Left lobe of liver (tissue), 2 donors: ENCODE measurements at regions not wholly inside any gene's neighbourhood (a gene's known extent, or its start where the extent isn't known, plus 50 kb on each side); places are given as distances from the start of the nearest gene placed in this dataset.
"Not testable (repeated sequence)": the region's sequence is repeated elsewhere in the genome, so short reads cannot be mapped to it uniquely, and the experiment has no call there.

ENCODE experiments used
- ATAC-seq: fragments of 200-7000 bp; cut with Tn5 transposase; one replicate; pipeline ENCODE4 v1.9.1; 2020; ENCODE audit warnings: mild to moderate bottlenecking, moderate library complexity
- DNase-seq: peaks from one replicate; pipeline ENCODE4 v3.0.0-alpha.2; 2020; ENCODE audit warnings: low spot score
- donor health status: DM: no; HTN: no; CAD: no; lungs with moderate emphysema.
- donor health status: DM: no; HTN: yes; CAD: no.

DNA sequence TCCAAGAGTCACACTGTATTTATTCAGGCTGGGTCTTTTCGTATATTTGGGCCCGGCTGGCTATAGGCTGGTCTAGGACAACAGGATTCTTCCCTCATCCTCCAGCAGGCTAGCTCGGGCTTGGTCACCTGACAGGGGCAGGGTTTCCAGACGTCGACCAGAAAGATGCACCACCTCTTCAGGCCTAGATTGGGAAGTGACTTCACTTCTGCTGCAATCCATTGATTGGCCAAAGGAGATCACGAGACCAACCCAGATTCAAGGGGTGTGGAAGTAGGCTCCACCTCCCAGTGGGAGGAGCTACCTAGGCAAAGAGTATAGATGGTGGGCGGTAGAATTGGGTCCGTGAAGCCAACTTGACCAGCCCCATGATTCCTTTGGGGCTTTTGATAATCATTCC, 167.5 kb downstream of the GOSR1 start:
- DNase-seq: not testable (repeated sequence)

DNA sequence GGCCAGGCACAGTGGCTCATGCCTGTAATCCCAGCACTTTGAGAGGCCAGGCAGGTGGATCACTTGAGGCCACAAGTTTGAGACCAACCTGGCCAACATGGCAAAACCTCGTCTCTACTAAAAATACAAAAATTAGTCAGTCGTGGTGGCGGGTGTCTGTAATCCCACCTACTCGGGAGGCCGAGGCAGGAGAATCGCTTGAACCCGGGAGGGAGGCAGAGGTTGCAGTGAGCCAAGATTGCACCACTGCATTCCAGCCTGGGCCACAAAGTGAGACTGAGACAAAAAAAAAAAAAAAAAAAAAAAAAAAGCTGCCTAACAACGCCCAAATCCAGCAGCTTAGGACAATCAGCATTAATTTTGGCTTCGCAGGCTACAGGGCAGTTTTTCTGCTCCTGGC, 167.1 kb downstream of the GOSR1 start:
- not testable (repeated sequence) for DNase-seq, ATAC-seq

More for the DNA sequence above, 167.5 kb downstream of the GOSR1 start:
- not testable (repeated sequence) for ATAC-seq

DNA sequence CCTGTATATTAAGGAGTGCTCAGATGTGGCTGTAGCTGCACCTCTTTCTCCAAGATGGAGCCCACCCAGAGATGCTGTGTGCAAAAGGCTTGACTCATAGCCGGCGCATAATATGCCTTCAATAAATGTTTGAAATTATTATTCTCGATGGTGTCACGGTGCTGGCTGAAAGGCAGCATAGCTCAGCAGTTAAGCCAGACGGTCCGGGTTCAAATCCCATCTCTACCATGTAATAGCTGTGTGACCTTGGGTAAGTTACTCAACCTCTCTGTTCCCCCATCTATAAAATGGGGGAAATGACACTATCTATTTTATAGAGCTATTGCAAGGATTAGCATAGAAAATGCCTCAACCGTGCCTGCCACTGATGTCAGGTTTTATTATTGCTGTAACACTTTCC, 164.2 kb downstream of the GOSR1 start:
- DNase-seq, ATAC-seq: not testable (repeated sequence)

DNA sequence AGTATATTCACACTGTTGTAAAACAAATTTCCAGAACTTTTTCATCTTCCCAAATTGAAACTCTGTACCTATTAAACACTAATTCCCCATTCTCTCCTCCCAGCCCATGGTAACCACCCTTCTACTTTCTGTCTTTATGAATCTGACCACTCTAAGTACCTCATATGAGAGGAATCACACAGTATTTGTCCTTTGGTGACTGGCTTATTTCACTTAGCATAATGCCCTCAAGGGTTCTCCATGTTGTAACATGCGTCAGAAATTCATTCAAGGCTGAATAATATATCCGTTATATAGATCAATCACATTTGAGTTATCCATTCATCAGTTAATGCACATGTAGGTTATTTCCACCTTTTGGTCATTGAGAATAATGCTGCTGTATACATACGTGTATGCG, 162.2 kb downstream of the GOSR1 start:
- not testable (repeated sequence) for DNase-seq, ATAC-seq

DNA sequence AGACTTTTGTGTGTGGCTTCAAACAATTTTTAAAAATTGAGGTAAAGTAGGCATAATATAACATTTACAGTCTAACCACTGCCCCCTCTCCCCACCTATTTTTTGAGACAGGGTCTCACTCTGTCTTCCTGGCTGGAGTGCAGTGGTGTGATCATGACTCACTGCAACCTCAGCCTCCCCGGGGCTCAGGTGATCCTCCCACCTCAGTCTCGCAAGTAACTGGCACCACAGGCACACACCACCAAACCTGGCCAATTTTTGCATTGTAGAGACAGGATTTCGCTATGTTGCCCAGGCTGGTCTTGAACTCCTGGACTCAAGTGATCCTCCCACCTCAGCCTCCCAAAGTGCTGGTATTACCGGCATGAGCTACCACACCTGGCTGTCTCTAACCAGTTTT, 161.8 kb downstream of the GOSR1 start:
- not testable (repeated sequence) for ATAC-seq, DNase-seq

DNA sequence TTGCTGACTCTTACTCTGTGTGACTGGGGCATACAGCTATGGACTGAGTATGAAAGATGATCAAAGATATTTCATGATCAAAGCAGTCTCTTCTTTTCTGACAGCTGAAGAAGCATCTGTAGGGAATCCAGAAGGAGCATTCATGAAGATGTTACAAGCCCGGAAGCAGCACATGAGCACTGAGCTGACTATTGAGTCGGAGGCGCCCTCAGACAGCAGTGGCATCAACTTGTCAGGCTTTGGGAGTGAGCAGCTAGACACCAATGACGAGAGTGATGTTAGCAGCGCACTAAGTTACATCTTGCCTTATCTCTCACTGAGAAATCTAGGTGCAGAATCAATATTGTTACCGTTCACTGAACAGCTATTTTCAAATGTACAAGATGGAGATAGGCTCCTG, 154.4 kb downstream of the GOSR1 start:
- DNase-seq, ATAC-seq: not testable (repeated sequence)

DNA sequence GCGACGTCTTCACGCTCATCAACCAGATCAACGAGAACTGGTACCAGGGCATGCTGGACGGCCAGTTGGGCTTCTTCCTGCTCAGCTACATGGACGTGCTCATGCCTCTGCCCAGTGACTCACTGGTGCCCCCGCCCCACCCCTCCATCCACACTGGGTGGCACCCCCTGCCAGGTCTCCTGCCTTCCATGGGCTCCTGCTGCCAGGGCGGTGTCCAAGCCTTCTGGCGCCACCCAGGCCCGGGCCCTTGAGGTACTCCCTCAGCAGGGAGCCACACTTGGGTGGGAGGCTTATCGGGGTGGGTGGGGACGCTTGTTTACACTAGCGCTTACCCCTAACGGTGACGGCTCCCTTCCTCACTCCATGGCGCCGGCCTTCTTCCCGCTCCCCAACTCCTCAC, 148.2 kb downstream of the GOSR1 start:
- not testable (repeated sequence) for DNase-seq, ATAC-seq

DNA sequence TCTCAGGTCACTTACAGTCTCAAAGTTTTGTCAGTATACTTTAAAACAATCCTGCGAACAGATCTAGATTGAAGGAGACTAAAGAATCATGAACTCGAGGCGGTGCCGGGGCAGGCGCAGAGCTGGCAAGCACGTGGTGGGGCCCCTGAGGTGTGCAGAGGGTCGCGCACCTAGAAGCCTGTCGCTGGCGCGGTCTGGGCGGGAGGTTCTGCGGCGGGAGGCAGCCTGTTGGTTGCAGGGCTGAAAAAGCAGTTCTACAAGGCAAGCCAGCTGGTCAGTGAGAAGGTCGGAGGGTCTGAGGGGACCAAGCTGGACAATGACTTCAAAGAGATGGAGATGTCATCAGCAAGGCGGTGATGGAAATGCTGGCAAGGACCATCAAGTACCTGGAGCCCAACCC, 147.0 kb downstream of the GOSR1 start:
- not testable (repeated sequence) for ATAC-seq

DNA sequence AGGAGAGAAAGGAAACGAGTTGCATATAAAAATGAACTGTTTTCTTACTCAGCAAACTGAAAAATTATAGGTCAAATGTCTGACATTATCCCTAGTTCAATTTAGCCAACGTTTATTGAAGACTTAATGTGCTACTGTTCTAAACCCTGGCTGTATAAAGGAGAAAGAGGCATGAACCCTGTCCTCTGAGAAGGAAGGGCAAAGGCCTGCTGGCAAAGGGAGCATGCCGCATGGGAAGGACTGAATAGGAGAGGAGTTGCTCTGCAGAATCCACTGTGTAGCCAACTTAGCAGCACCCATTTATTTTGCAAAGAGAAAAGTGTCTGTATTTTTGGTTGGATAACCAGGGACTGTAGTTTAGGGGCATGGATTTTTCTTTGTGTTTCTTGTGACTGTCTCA, 132.5 kb downstream of the GOSR1 start:
- DNase-seq: not testable (repeated sequence)

More for the DNA sequence above, 147.0 kb downstream of the GOSR1 start:
- DNase-seq: not testable (repeated sequence)

DNA sequence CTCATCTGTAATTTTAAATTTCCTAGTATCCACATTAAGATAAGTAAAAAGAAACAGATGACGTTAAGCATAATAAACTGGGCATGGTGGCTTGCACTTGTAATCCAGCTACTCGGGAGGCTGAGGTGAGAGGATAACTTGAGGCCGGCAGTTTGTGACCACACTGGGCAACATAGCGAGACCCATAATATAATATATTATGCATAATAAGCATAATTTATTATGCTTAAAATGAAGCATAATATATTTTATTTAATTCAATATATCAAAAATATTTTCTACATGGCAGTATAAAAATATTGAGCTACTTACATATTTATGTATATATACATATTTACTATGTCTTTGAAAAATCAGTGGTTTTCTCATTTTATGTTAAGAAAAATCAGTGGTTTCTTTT, 128.3 kb downstream of the GOSR1 start:
- ATAC-seq (no peak), DNase-seq (no peak)

More for the DNA sequence above, 132.5 kb downstream of the GOSR1 start:
- ATAC-seq: peak; percentile 100

DNA sequence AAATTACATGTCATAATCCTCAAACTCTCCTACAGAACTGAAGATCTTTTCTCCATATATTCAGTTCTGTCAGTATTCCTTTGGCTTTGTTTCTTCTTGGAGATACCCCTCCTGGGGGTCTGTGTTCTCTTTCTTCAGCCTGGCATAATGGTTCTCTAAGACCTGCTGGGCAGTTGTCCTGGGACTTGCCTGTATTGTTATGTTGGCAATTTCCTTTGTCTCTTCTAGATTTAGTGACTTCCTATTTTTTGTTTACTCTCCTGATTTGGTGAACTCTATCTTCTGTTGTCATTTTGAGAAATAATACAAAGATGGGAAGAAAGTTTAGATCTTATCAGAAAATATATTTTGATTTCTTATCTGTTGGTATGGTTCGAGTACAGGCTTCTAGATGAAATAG, 127.8 kb downstream of the GOSR1 start:
- no peak for DNase-seq
- no peak for ATAC-seq

DNA sequence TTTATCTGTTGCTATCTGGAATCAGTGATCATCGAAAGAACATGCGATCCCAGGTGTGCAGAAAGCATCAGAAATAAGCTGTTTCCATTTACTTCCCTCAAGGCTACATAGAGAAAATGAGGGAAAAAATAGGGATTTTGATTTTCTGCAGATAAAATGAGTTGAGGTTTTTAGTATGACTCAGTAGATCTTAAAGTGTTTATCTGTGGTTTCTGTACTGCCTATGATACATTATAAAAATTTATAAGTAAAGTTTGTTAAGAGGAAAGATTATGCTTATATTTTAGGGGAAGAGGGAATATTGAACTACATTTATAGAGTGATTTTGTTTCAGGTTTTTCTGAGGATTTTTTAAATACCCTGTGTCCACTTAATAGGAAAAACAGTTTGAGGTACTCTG, 125.2 kb downstream of the GOSR1 start:
- DNase-seq: not testable (repeated sequence)

DNA sequence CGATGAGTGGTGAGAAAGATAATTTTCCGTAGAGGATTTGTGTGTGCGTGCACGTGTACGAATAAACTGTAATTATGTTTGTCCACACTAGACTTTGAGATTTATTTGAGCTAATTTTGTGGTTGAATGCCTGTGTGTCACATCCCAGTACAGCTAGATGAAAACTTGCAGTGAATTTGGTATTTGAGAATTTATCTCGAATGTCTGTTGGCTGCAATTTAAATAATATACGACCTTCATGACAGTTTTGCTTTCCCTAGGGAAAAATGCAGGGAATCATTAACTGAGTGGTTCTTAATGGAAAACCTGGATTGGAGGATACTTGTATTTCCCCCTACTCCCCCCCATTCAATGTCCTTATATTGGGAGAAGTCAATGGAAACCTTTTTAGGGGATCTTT, 124.8 kb downstream of the GOSR1 start:
- not testable (repeated sequence) for ATAC-seq, DNase-seq

More for the DNA sequence above, 125.2 kb downstream of the GOSR1 start:
- not testable (repeated sequence) for ATAC-seq

DNA sequence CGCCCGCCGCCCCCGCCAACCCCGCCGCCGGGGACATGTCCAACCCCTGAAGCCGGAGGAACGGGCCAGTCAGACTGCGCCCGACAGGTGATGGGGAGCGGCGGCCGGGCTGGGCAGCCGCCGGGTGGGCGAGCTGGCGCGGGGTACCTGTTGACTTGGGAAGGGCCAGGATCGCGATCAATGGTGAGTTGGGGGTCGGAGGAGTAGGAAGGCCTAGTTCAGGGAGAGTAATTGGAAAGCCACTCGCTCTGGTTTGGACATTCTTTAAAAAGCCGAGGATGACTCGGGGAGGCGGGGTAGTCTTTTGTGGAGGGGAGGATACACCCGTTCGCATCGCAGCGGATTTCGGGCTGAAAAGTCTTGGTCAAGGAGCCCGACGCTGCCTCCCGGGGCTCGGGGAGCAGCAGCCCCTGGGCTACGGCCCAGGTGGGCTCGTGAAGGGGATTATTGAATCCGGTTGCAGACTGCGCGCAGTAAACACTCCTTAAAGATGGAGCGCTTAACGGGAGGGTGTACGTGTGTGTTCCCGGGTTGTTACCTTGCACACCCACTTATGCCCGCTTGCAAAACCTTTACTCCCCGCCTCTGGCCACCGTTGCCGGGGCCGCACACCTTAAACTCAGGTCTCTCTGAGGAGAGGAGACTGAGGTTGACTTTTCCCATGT, 123.8 kb downstream of the GOSR1 start:
- DNase-seq (no peak), ATAC-seq (peak; percentile 7)

DNA sequence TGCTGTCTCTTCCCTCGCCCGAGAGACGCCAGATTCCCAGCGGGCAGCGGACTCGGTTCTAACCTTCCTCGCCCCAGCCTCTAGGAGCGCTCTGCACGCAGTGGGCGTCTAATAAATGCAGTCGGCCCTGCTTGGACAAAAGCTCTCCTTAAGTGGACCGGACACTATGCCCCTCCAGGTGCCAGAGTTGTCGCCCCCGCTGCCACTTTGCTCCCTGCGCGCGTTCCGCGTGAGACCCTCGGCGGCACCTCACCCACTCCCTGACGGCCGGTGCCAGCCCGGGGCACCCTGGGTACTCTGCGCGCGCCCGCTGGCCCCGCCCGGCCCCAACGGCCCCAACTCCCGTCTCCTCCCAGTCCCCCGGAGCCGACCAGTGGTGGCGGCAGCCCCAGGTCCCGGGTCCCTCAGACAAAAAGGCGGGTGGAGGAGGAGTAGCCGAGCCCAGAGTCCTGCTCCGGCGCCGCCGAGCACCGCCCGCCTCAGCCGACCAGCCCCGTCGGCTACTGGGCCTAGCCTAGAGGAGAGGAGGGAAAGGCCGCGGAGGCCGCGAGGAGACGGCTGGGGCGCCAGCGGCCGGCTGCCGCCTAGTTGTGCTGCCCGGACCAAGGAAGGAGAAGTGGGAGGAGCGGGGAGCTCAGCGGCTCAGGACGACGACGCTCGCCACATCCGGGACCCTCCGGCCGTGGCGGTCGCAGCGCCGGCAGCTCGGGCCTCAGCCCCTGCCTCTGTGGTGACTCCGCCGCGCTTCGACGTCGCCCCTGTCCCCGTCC, 123.0 kb downstream of the GOSR1 start:
- ATAC-seq (peak; percentile 95), DNase-seq (peak; percentile 87)

DNA sequence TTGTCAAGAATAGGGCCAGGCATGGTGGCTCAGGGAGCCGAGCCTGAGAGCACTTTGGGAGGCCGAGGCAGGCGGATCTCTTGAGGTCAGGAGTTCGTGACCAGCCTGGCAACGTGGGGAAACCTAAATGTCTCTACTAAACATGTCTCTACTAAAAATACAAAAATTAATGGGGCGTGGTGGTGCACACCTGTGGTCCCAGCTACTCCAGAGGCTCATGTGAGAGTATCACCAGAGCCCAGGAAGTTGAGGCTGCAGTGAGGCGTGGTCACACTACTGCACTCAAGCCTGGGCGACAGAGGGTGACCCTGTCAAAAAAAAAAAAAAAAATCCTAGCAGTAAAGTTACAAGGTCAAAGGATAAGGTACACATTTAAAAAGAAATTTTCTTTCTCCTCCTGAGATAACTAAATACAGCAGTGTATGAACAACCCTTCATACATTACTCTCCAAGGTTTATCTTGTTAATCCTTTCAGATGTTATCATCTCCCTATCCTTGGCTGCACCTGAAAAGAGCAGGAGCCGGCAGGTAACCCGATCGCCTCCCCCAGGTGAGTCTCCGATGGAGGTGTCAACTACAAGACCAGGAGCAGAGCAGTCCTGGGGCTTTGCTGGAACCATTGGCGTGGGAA, 122.3 kb downstream of the GOSR1 start:
- DNase-seq (no peak), ATAC-seq (no peak)

DNA sequence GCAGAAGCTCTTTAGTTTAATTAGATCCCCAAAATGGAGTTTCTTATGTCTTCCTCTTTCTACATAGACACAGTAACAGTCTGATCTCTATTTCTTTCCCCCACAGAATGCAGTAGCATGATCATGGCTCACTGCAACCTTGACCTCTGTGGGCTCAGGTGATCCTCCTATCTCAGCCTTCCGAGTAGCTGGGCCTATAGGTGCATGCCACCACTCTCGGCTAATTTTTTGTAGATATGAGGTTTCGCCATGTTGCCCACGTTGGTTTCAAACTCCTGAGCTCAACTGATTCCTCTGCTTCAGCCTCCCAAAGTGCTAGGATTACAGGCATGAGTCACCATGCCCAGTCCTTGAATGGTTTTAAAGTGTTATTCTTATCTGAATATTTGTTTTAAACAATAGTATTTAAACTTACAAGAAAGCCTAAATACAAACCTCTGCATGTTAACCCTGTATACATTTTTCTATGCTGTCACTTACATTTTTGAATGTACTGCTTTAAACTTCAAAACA, 120.6 kb downstream of the GOSR1 start:
- ATAC-seq (no peak), DNase-seq (no peak)

DNA sequence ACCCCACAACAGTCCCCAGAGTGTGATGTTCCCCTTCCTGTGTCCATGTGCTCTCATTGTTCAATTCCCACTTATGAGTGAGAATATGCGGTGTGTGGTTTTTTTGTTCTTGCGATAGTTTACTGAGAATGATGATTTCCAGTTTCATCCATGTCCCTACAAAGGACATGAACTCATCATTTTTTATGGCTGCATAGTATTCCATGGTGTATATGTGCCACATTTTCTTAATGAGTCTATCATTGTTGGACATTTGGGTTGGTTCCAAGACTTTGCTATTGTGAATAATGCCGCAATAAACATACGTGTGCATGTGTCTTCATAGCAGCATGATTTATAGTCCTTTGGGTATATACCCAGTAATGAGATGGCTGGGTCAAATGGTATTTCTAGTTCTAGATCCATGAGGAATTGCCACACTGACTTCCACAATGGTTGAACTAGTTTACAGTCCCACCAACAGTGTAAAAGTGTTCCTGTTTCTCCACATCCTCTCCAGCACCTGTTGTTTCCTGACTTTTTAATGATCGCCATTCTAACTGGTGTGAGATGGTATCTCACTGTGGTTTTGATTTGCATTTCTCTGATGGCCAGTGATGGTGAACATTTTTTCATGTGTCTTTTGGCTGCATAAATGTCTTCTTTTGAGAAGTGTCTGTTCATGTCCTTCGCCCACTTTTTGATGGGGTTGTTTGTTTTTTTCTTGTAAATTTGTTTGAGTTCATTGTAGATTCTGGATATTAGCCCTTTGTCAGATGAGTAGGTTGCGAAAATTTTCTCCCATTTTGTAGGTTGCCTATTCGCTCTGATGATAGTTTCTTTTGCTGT, 120.0 kb downstream of the GOSR1 start:
- not testable (repeated sequence) for DNase-seq, ATAC-seq

DNA sequence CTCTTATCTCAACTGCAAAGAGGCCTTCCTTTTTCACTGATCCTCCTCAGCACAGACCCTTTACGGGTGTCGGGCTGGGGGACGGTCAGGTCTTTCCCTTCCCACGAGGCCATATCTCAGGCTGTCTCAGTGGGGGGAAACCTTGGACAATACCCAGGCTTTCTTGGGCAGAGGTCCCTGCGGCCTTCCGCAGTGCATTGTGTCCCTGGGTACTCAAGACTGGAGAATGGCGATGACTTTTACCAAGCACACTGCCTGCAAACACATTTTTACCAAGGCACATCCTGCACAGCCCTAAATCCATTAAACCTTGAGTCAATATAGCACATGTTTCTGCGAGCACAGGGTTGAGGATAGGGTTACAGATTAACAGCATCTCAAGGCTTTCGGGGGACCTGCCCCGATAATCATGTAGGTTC, 117.8 kb downstream of the GOSR1 start:
- DNase-seq, ATAC-seq: not testable (repeated sequence)

DNA sequence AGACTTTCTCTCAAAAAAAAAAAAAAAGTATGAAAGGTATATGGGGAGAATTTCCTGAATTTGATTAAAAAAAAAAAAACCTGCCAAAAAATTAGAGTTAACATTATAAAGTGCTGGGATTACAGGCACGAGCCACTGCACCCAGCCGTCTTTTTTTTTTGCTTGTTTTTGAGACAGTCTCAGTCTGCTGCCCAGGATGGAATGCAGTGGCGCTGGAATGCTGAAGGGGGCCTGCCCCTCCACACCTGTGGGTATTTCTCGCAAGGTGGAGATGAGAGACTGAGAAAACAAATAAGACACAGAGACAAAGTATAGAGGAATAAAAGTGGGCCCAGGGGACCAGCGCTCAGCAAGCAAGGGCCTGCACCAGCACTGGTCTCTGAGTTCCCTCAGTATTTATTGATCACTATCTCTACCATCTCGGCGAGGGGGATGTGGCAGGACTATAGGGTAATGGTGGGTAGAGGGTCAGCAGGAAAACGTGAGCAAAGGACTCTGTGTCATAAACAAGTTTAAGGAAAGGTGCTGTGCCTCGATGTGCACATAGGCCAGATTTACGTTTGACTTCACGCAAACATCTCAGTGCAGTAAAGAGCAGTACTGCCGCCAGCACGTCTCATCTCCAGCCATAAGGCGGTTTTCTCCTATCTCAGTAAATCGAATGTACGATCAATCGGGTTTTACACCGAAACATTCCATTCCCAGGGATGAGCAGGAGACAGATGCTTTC, 117.2 kb downstream of the GOSR1 start:
- DNase-seq: no peak
- ATAC-seq: no peak
